ENCODE measurements at regions not wholly inside any gene's neighbourhood (a gene's known extent, or its start where the extent isn't known, plus 50 kb on each side); places are given as distances from the start of the nearest gene placed in this dataset.

DNA sequence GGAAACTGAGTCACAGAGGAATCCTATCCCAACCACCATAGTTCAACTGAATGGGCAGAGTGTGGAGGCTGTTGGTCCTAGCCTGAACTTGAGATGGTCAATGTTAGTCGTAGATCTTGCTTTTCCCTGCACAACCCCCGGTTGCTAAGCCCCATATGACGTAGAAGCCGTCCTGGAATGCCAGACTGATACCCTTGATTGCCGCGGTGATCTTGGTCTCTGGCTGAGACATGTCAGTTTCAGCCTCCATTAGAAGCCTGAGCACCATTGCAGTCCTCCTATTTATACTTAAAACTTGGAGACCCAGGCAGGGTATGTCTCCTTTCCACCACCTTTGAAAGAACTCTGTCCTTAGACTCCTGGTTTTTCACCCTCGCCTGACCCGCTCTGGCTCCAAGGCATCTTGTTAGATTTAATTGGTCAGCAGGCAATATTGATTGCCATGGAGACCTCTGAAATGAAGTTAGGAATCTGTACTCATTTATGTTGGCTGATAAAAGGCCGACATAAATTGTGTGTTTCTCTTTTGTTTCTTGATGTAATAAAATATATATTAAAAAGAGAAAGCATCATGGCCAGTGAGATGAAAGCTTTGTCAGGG, 53.4 kb downstream of the RPLP1 start:
- intact Hi-C loops (cut with micrococcal nuclease), result no loop called here

DNA sequence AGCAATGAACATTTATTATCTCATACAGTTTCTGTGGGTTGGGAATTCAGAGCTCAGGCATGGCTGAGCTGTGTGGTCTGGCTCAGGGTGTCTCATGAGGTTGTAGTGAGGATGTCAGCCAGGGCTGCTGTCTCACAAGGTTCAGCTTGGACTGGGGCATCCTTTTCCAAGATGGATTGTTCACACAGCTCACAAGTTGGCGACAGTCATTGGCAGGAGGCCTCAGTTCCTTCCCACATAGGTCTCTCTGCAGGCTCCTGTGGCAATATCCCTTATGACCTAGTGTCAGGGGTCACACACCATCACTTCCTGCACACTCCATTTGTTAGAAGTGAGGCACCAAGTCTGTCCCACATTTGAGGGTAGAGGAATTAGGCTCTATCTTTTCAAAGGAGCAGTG, 56.0 kb downstream of the RPLP1 start:
- intact Hi-C loops (cut with micrococcal nuclease), result no loop called here

- intact Hi-C loops (cut with micrococcal nuclease), result no loop called here
Observed at GRCh38 chr15:69509131-69509530, 56.5 kb downstream of the RPLP1 start.

GRCh38 chr15:69510556-69510955, 57.9 kb downstream of the RPLP1 start:
- intact Hi-C loops (cut with micrococcal nuclease), result no loop called here

- intact Hi-C loops (cut with micrococcal nuclease), result no loop called here
Observed at GRCh38 chr15:69511015-69511414, 58.4 kb downstream of the RPLP1 start.

DNA sequence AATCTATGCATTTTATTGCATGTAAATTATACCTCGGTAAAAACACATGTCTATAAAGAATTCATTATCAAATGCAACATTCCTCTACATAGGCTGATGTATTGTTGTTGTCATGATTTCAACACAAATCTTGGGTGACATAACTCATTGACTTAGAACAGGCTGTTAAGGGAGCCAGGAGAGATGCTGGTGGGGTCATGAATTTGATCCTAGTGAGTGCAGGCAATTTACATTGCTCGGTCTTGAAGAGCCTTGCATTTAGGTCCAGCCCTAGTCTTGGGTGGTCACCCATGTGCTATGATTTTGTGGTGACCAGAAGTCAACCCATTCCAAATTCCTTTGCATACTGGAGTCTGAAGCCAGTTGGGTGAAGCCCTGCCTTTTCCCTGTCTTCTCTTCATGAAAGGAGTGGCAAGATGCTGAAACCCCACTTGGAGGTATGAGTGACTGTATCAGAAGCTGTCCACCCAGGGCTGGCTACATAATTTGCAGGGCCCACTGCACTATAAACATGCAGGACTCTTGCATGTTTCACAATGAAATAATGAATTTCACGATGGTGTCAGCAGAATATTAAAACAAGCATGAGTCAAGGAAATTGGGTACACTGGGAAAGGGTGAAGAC, 59.2 kb downstream of the RPLP1 start:
- intact Hi-C loops (cut with micrococcal nuclease), result no loop called here

- intact Hi-C loops (cut with micrococcal nuclease), result no loop called here
Observed at GRCh38 chr15:69513450-69513960, 60.9 kb downstream of the RPLP1 start.

DNA sequence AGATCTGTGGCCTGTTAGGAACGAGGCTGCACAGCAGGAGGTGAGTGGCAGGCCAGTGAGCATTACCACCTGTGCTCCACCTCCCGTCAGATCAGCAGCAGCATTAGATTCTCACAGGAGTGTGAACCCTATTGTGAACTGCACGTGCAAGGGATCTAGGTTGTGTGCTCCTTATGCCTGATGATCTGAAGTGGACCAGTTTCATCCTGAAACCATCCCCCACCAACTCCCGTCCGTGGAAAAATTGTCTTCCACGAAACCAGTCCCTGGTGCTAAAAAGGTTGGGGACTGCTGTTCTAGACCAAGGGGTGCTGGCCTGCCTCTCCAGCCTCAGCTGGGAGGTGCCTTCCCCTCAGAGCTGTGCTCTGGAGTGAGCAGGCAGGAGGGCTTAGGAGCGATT, 61.4 kb downstream of the RPLP1 start:
- intact Hi-C loops (cut with micrococcal nuclease), result no loop called here

GRCh38 chr15:69515508-69515907, 62.9 kb downstream of the RPLP1 start:
- intact Hi-C loops (cut with micrococcal nuclease), result no loop called here

DNA sequence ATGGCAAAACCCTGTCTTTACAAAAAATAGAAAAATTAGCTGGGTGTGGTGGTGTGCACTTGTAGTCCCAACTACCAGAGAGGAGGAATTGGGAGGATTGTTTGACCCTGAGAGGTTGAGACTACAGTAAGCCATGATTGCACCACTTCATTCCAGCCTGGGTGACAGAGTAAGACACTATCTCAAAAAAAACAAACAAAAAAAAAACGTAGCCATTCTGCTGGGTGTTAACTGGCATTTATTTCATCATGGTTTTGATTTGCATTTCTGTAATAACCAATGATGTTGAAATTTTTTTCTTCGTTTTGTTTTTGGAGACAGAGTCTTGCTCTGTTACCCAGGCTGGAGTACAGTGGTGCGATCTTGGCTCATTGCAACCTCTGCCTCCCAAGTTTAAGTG, 63.3 kb downstream of the RPLP1 start:
- intact Hi-C loops (cut with micrococcal nuclease), result no loop called here

DNA sequence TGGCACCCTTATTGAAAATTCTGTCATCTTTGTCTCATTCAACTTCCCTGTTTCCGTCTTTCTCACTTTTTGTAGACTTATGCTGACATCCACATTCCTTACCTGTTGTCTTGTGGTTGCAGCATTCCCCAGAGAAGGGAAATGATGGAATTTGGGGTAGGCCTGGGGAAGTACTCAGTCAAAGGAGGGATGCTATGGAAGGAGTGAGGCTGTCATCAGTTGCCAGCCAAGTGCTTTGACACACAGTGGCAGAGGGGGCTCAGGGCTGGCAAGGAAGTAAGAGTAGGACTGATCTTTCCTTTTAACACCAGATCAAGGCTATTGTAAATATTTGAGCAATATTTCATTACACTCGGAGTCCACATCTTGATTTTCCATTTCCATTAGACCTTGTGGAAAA, 64.4 kb downstream of the RPLP1 start:
- intact Hi-C loops (cut with micrococcal nuclease), result no loop called here

GRCh38 chr15:69518806-69519205, 66.2 kb downstream of the RPLP1 start:
- intact Hi-C loops (cut with micrococcal nuclease), result no loop called here

- intact Hi-C loops (cut with micrococcal nuclease), result loop anchor here (5.0 kb wide), 2 partner anchors 202 to 577 kb away; partner anchors contain the start of gene TLE3
Observed at GRCh38 chr15:69520067-69520466, 67.4 kb downstream of the RPLP1 start.

DNA sequence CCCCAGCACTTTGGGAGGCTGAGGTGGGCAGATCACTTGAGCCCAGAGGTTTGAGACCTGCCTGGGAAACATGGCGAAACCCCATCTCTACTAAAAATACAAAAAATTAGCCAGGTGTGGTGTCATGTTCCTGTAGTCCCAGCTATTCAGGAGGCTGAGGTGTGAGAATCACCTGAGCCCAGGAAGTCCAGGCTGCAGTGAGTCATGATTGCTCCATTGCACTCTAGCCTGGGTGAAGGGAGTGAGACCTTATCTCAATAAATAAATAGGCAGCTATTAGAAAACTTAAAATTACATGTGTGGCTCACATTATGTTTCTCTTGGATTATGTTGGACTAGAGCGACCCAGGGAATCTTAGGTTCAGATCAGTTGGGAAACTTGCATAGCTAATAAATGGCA, 69.7 kb downstream of the RPLP1 start:
- intact Hi-C loops (cut with micrococcal nuclease), result loop anchor here (5.0 kb wide), 2 partner anchors 200 to 575 kb away; partner anchors contain the start of gene TLE3

DNA sequence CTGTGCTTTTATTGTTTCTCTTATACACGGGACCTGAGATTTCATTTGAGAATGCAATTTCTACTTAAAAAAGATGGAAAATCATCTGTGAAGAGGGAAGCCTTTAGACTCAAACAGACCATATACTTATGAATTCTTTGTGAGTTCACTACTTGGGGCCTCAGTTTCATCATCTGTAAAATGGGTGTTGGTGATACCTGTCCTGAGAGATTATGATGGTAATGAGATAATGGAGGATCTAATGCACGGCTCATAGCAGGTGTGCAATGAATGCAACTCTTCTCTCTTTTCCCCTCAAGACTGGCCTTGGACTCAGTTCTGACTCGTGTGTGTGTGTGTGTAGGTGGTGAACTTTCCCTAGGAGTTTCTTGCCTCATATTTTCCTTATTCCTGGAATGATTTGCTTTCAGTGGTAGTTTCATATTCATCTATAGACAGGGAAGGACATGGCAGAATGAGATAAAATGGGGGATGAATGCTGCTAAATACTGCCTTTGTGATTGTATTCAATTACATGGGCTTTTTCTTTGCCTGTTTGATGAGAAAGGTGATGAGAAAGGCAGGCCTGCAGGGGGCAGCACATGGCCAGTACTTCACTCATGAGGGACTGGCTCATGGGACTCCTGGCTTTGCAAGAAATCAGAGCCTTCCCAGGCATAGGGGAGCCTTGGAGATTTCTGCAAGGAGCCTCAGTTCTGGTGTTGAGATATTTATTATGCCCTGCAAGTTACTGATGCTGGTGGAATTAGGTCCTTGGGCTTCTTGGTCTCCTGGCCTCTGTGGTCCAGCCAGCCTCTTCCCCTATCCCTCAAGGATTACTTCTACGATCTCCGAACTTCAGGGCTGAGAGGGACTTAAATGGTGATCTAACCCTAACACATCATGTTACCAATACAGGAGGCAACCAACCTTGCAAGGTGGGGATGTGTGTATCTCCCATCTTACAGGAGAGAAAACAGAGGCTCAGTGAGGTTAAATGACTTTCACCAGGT, 70.7 kb downstream of the RPLP1 start:
- intact Hi-C loops (cut with micrococcal nuclease), result loop anchor here (1.0 to 5.0 kb wide), 5 partner anchors 199 to 989 kb away; partner anchors contain the start of gene TLE3

DNA sequence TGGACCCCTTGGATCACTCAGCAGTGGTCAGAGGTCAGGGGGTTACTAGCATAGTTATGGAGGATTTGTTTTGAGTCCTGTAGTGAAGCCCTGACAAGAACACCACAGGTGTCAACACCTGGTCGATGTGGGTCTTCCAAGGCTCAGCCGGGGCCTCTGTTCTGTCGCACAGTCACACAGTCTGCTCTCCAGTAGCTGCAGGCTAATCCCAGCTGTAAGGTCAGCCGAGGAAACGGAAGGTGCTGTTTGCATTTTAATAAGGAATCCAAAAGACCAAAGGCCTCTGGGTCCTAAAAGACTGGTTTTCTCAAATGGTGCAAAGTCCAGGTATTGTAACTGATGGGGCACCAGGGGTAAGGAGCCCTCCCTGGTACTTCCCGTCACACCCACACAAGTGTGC, 71.7 kb downstream of the RPLP1 start:
- intact Hi-C loops (cut with micrococcal nuclease), result loop anchor here (5.0 kb wide), 2 partner anchors 198 to 573 kb away; partner anchors contain the start of gene TLE3

GRCh38 chr15:69524814-69525213, 72.2 kb downstream of the RPLP1 start:
- intact Hi-C loops (cut with micrococcal nuclease), result loop anchor here (5.0 kb wide), 2 partner anchors 197 to 572 kb away; partner anchors contain the start of gene TLE3

DNA sequence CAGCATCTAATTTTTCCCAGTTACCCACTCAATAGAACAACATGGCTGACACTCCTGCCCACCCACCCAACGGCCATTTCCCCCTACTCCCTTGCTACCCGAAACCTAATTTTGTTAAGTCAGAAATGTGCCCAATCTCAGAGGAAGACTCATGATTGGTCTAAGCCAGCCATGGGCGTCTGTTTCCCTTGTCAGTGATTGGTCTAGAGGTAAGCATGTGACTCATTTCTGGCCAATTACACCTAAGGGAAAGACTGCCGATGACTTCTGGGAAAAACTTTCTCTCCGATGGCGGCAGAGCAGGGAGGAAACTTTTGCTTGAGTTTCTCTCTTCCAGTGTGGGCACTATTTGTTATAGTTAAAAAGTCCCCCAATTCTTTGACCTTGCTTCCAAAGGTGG, 72.9 kb downstream of the RPLP1 start:
- intact Hi-C loops (cut with micrococcal nuclease), result no loop called here

- intact Hi-C loops (cut with micrococcal nuclease), result no loop called here
Observed at GRCh38 chr15:69526081-69527061, 73.8 kb downstream of the RPLP1 start.

DNA sequence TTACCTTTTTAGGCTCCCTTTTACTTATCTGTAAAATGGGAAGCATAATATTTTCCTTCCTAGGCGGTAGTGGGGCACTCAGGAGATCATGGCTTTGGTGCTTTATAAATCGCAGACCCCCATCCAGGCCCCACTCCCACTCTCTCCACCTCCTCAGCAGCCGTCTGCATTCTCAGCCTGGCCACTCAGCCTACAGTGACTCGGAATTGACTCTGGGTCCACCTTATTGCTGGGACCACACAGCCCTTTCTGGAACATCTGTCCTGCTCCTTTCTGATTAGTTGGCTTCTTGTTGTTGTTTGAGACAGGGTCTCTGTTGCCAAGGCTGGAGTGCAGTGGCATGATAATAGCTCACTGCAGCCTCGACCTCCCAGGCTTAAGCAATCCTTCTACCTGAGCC, 76.5 kb downstream of the RPLP1 start:
- intact Hi-C loops (cut with micrococcal nuclease), result no loop called here
